Vagina (tissue), 2 donors: ENCODE measurements at regions not wholly inside any gene's neighbourhood (a gene's known extent, or its start where the extent isn't known, plus 50 kb on each side); places are given as distances from the start of the nearest gene placed in this dataset.

Experiments used
- DNase-seq, 2 donors: peaks; one replicate each; pipeline ENCODE4 v3.0.0-alpha.2; 2017; ENCODE audit errors: extremely low spot score in 2 of 2
- H3K27ac ChIP-seq: fragments of 200-600 bp; sonication (generic); one replicate; pipeline ENCODE4 v1.5.1; 2019
- H3K27me3 ChIP-seq: fragments of 200-600 bp; sonication (generic); one replicate; pipeline ENCODE4 v1.5.1; 2019
- H3K36me3 ChIP-seq, 2 donors: fragments of 200-600 bp; sonication (generic); one replicate each; pipeline ENCODE4 v1.5.1; 2017 to 2019
- H3K4me1 ChIP-seq: fragments of 200-600 bp; sonication (generic); one replicate; pipeline ENCODE4 v1.5.1; 2019
- H3K4me3 ChIP-seq, 2 donors: fragments of 200-600 bp; sonication (generic); 1 replicate in 1 of 2; 2 replicates in 1 of 2; pipeline ENCODE4 v1.5.1; 2016 to 2019
- H3K9me3 ChIP-seq: fragments of 200-600 bp; sonication (generic); one replicate; pipeline ENCODE4 v1.5.1; 2019
- CTCF ChIP-seq, 3 experiments: fragments of 450-650 bp in 2 of 3; fragments of 200-600 bp in 1 of 3; sonication (generic) in 1 of 3; IDR thresholded peaks; one replicate each; pipeline ENCODE4 v1.5.1; 2017 to 2019; ENCODE audit warnings: antibody characterized with exemption in 3 of 3, mild to moderate bottlenecking in 2 of 3, moderate library complexity in 2 of 3
- POLR2A ChIP-seq, 2 donors: fragments of 450-650 bp; IDR thresholded peaks; one replicate each; pipeline ENCODE4 v1.6.1; 2017; ENCODE audit warnings: antibody characterized with exemption in 2 of 2, mild to moderate bottlenecking in 2 of 2, moderate library complexity in 2 of 2
- POLR2AphosphoS5 ChIP-seq, 2 donors: sonication (generic); formaldehyde crosslinking; IDR thresholded peaks; one replicate each; pipeline ENCODE4 v1.9.0; 2017; ENCODE audit warnings: antibody characterized with exemption in 2 of 2, mild to moderate bottlenecking in 2 of 2, low read depth in 1 of 2; ENCODE audit not compliant: insufficient read depth in 1 of 2
- intact Hi-C: fragments of 100-400 bp; cut with DNase I; formaldehyde crosslinking; loops from one replicate; pipeline ENCODE4 v1.15.1; 2023

- DNase-seq, result no peak
- Histone ChIP-seq H3K9me3 (no peaks in the 10 kb centered on the region), H3K4me1 (no peaks in the 10 kb centered on the region), H3K27me3 (no peaks in the 10 kb centered on the region), H3K36me3 (no peaks in the 10 kb centered on the region), H3K4me3 (no peak overlapping the region), H3K27ac (no peak overlapping the region)
- TF ChIP-seq CTCF (IDR thresholded peaks at IDR 0.05) (no peak), POLR2A (IDR thresholded peaks at IDR 0.05) (no peak), POLR2AphosphoS5 (IDR thresholded peaks at IDR 0.05; ENCODE audit: insufficient read depth in 1 of 2, low read depth in 1 of 2) (no peak)
- intact Hi-C loops, result no loop called here
Measured at GRCh38 chr9:115966660-115967059, 186.9 kb upstream of the PAPPA start.

- TF ChIP-seq POLR2AphosphoS5 (IDR thresholded peaks at IDR 0.05; ENCODE audit: insufficient read depth in 1 of 2, low read depth in 1 of 2), result no peak
- TF ChIP-seq POLR2A (IDR thresholded peaks at IDR 0.05), result no peak
- no peak for TF ChIP-seq CTCF (IDR thresholded peaks at IDR 0.05)
- Histone ChIP-seq H3K4me1 (no peaks in the 10 kb centered on the region), H3K27me3 (no peaks in the 10 kb centered on the region), H3K27ac (no peak overlapping the region), H3K9me3 (no peaks in the 10 kb centered on the region), H3K4me3 (no peak overlapping the region), H3K36me3 (no peaks in the 10 kb centered on the region)
- intact Hi-C loops, result no loop called here
- DNase-seq, result no peak
Measured at GRCh38 chr9:115969096-115969495, 184.5 kb upstream of the PAPPA start.

GRCh38 chr9:115972362-115972761, 181.2 kb upstream of the PAPPA start:
- Histone ChIP-seq H3K36me3 (no peaks in the 10 kb centered on the region), H3K9me3 (no peaks in the 10 kb centered on the region), H3K27me3 (no peaks in the 10 kb centered on the region), H3K4me3 (no peak overlapping the region), H3K4me1 (peaks cover 4% of the 10 kb centered on the region), H3K27ac (no peak overlapping the region)
- no peak for TF ChIP-seq CTCF (IDR thresholded peaks at IDR 0.05)
- TF ChIP-seq POLR2A (IDR thresholded peaks at IDR 0.05), result no peak
- intact Hi-C loops, result no loop called here
- no peak for DNase-seq

GRCh38 chr9:115972843-115973595, 180.6 kb upstream of the PAPPA start:
- Histone ChIP-seq H3K4me3 (no peak overlapping the region), H3K36me3 (no peaks in the 10 kb centered on the region), H3K4me1 (peaks cover 5% of the 10 kb centered on the region), H3K9me3 (no peaks in the 10 kb centered on the region), H3K27ac (no peak overlapping the region), H3K27me3 (no peaks in the 10 kb centered on the region)
- intact Hi-C loops, result no loop called here
- TF ChIP-seq CTCF (IDR thresholded peaks at IDR 0.05) (no peak), POLR2A (IDR thresholded peaks at IDR 0.05) (no peak), POLR2AphosphoS5 (IDR thresholded peaks at IDR 0.05; ENCODE audit: insufficient read depth in 1 of 2, low read depth in 1 of 2) (no peak)
- no peak for DNase-seq

GRCh38 chr9:115976781-115977180, 176.8 kb upstream of the PAPPA start:
- no peak overlapping the region for H3K27ac ChIP-seq
- H3K36me3 ChIP-seq, result no peaks in the 10 kb centered on the region
- H3K4me1 ChIP-seq, result peaks cover 5% of the 10 kb centered on the region
- no peak overlapping the region for H3K4me3 ChIP-seq
- H3K27me3 ChIP-seq, result no peaks in the 10 kb centered on the region
- H3K9me3 ChIP-seq, result no peaks in the 10 kb centered on the region
- TF ChIP-seq POLR2A (IDR thresholded peaks at IDR 0.05) (no peak), POLR2AphosphoS5 (IDR thresholded peaks at IDR 0.05; ENCODE audit: insufficient read depth in 1 of 2, low read depth in 1 of 2) (no peak), CTCF (IDR thresholded peaks at IDR 0.05) (no peak)
- intact Hi-C loops, result no loop called here
- DNase-seq, result no peak
